ENCODE measurements at regions not wholly inside any gene's neighbourhood (a gene's known extent, or its start where the extent isn't known, plus 50 kb on each side); places are given as distances from the start of the nearest gene placed in this dataset.

- no peaks in the 10 kb centered on the region for H3K36me3 ChIP-seq
- TF ChIP-seq CTCF (IDR thresholded peaks at IDR 0.05 in 8 of 11, conservative IDR thresholded peaks at IDR 0.05 in 3 of 11), result no peak
- no peak for TF ChIP-seq POLR2A (IDR thresholded peaks at IDR 0.05)
- TF ChIP-seq POLR2AphosphoS5 (IDR thresholded peaks at IDR 0.05), result no peak
- DNase-seq, result no peak
- intact Hi-C loops (cut with DNase I; ENCODE audit: low total_unique reads), result no loop called here
- no peak overlapping the region for H3K4me3 ChIP-seq
- H3K4me1 ChIP-seq, result no peaks in the 10 kb centered on the region
- no peak overlapping the region for H3K27ac ChIP-seq
- H3K27me3 ChIP-seq (replicated peaks in 1 of 7), result no peaks in the 10 kb centered on the region
- WGBS, 5 donors, result 45 to 77% (median 60%) methylated on average over 1 of the region's 1 CpG
- peaks cover 0 to 5% (median 0%) of the 10 kb centered on the region in 8 donors for H3K9me3 ChIP-seq
Measured at GRCh38 chr4:104217526-104217925, 277.2 kb downstream of the CXXC4 start.

DNA sequence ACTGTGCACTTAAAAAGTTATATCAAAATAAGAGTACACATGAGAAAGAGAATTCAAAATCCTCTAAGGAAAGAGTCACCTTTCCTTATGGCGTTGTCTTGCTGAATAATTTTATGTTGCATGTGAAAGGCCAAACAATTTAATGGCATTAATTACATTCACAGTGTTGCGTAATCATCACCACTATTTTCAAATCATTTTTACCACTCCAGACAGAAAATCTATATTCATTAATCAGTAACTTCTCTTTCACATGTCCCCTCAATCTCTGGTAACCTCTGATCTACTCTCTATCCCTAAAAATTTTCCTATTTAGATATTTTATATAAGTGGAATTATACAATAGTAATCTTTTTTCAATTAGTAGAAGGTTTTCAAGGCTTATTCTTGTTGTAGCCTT, 283.0 kb downstream of the CXXC4 start:
- peaks cover 0 to 7% (median 0%) of the 10 kb centered on the region in 8 donors for H3K9me3 ChIP-seq
- TF ChIP-seq CTCF (IDR thresholded peaks at IDR 0.05 in 8 of 11, conservative IDR thresholded peaks at IDR 0.05 in 3 of 11), result no peak
- TF ChIP-seq POLR2AphosphoS5 (IDR thresholded peaks at IDR 0.05), result no peak
- no peak for TF ChIP-seq POLR2A (IDR thresholded peaks at IDR 0.05)
- H3K27me3 ChIP-seq (replicated peaks in 1 of 7), result no peaks in the 10 kb centered on the region
- no peak overlapping the region for H3K27ac ChIP-seq
- H3K36me3 ChIP-seq, result no peaks in the 10 kb centered on the region
- WGBS, 5 donors, result 79 to 92% (median 84%) methylated on average over 2 of the region's 2 CpGs
- intact Hi-C loops (cut with DNase I; ENCODE audit: low total_unique reads), result no loop called here
- H3K4me3 ChIP-seq, result no peak overlapping the region
- H3K4me1 ChIP-seq, result no peaks in the 10 kb centered on the region
- DNase-seq, result no peak

GRCh38 chr4:104210420-104210819, 284.3 kb downstream of the CXXC4 start:
- intact Hi-C loops (cut with DNase I; ENCODE audit: low total_unique reads), result no loop called here
- TF ChIP-seq CTCF (IDR thresholded peaks at IDR 0.05 in 8 of 11, conservative IDR thresholded peaks at IDR 0.05 in 3 of 11) (no peak), POLR2A (IDR thresholded peaks at IDR 0.05) (no peak), POLR2AphosphoS5 (IDR thresholded peaks at IDR 0.05) (no peak)
- no peaks in the 10 kb centered on the region for H3K27me3 ChIP-seq (replicated peaks in 1 of 7)
- H3K27ac ChIP-seq, result no peak overlapping the region
- H3K9me3 ChIP-seq, result peaks cover 0 to 7% (median 0%) of the 10 kb centered on the region in 8 donors
- H3K36me3 ChIP-seq, result no peaks in the 10 kb centered on the region
- DNase-seq, result no peak
- WGBS, 5 donors, result 67 to 76% (median 72%) methylated on average over 4 of the region's 4 CpGs
- H3K4me1 ChIP-seq, result no peaks in the 10 kb centered on the region
- no peak overlapping the region for H3K4me3 ChIP-seq

- Histone ChIP-seq H3K9me3 (peaks cover 0 to 14% (median 0%) of the 10 kb centered on the region in 8 donors), H3K4me3 (no peak overlapping the region), H3K27me3 (replicated peaks in 1 of 7) (no peaks in the 10 kb centered on the region), H3K27ac (no peak overlapping the region), H3K4me1 (no peaks in the 10 kb centered on the region), H3K36me3 (no peaks in the 10 kb centered on the region)
- WGBS, 5 donors, result 37 to 63% (median 41%) methylated on average over 1 of the region's 1 CpG
- intact Hi-C loops (cut with DNase I; ENCODE audit: low total_unique reads), result no loop called here
- TF ChIP-seq CTCF (IDR thresholded peaks at IDR 0.05 in 8 of 11, conservative IDR thresholded peaks at IDR 0.05 in 3 of 11) (no peak), POLR2AphosphoS5 (IDR thresholded peaks at IDR 0.05) (no peak), POLR2A (IDR thresholded peaks at IDR 0.05) (no peak)
- no peak for DNase-seq
Measured at GRCh38 chr4:104206784-104207183, 287.9 kb downstream of the CXXC4 start.
